Kidney (tissue), 13 donors: ENCODE measurements at regions not wholly inside any gene's neighbourhood (a gene's known extent, or its start where the extent isn't known, plus 50 kb on each side); places are given as distances from the start of the nearest gene placed in this dataset.

Experiments used
- DNase-seq, 5 donors: peaks; one replicate each; pipeline ENCODE4 v3.0.0-alpha.2; 2013 to 2020
- FAIRE-seq: peaks from 2 replicates; lab custom pipeline; 2012; peaks lifted over from hg19 to GRCh38; lab: Jason Lieb, UNC
- H3K27ac ChIP-seq, 2 donors: one replicate each; pipeline ENCODE4 v1.7.0; 2013; ENCODE audit warnings: low read depth in 2 of 2, low read length in 2 of 2, inconsistent platforms in 1 of 2
- H3K27me3 ChIP-seq: one replicate; pipeline ENCODE4 v1.7.1; 2013; ENCODE audit warnings: low read length, inconsistent platforms; ENCODE audit not compliant: control insufficient read depth, insufficient read depth
- H3K36me3 ChIP-seq, 3 donors: one replicate each; pipeline versions ENCODE4 v1.7.0 to v1.7.1; 2013; ENCODE audit warnings: low read length in 3 of 3, control low read depth in 1 of 3, inconsistent platforms in 1 of 3; ENCODE audit not compliant: insufficient read depth in 3 of 3, control insufficient read depth in 2 of 3
- H3K4me1 ChIP-seq, 3 donors: one replicate each; pipeline versions ENCODE4 v1.7.0 to v1.7.1; 2013; ENCODE audit warnings: low read length in 3 of 3, inconsistent platforms in 1 of 3, low read depth in 1 of 3; ENCODE audit not compliant: control insufficient read depth in 2 of 3, insufficient read depth in 2 of 3
- H3K4me3 ChIP-seq, 3 donors: one replicate each; pipeline versions ENCODE4 v1.7.0 to v1.8.1; 2013; ENCODE audit warnings: low read length in 3 of 3, control low read depth in 1 of 3, inconsistent platforms in 1 of 3
- H3K9ac ChIP-seq, 3 donors: one replicate each; pipeline versions ENCODE4 v1.7.0 to v1.7.1; 2013; ENCODE audit warnings: low read length in 3 of 3, control low read depth in 1 of 3, inconsistent platforms in 1 of 3
- H3K9me3 ChIP-seq, 3 donors: one replicate each; pipeline versions ENCODE4 v1.7.0 to v1.7.1; 2013; ENCODE audit warnings: low read length in 3 of 3, control low read depth in 1 of 3, inconsistent platforms in 1 of 3; ENCODE audit not compliant: control insufficient read depth in 2 of 3, insufficient read depth in 1 of 3
- intact Hi-C: fragments of 100-400 bp; cut with DNase I; formaldehyde crosslinking; loops from one replicate; pipeline ENCODE4 v1.11.1; 2022
- TF ChIP-seq, protein P1 (sequence below): IDR thresholded peaks from 3 replicates; pipeline ENCODE4 v1.5.1; 2012; ENCODE audit warnings: mild to moderate bottlenecking, moderate library complexity, borderline replicate concordance; ENCODE audit not compliant: insufficient read depth; ENCODE audit errors: extremely low read depth
- donor health status: control.
- donor health status: control.
- donor health status: control.
- donor health status: control.
- donor health status: control.
- donor health status: DM: yes; HTN: yes; CAD: no.
- donor health status: Normal renal cell carcinoma (clear cell type).

DNA sequence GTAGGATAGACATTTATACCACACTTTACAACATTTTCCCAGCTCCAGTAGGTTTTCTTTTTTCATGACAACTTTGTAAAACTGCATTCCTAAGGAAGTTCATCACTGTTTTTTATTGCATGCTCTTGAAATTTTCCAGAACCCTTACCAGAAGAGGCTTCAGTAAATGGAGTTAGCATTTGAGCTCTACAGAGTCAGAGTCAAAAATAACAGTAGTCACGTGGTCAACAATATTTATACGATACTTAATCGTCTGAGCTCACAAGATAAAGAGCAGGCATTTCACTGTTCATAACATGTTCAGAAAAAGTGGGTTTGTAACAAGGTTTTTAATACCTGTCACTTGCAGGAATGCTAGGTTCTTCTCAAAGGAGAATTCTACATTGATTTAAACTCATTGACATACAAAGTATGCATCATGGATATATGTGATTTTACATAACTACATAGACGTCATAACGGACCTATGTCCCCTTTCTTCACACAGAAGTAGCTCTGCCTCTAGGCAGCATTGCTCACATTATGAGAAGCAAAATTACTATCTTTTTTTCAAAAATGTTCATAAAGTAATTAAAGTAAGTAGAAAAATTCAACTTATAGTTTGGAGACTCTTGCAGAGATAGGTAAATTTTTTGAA, 187.0 kb upstream of the COL3A1 start:
- Histone ChIP-seq H3K9me3 (no peaks in the 10 kb centered on the region), H3K4me1 (no peaks in the 10 kb centered on the region), H3K27me3 (no peaks in the 10 kb centered on the region), H3K27ac (peak overlapping the region in 1 of 2 donors; percentile 54), H3K4me3 (peak overlapping the region in 1 of 3 donors; percentile 3), H3K9ac (no peak overlapping the region), H3K36me3 (no peaks in the 10 kb centered on the region)
- intact Hi-C loops = no loop called here
- no peak for FAIRE-seq
- peak in 2 of 5 donors; percentile 21 to 46 for DNase-seq
- TF ChIP-seq, protein P1, sequence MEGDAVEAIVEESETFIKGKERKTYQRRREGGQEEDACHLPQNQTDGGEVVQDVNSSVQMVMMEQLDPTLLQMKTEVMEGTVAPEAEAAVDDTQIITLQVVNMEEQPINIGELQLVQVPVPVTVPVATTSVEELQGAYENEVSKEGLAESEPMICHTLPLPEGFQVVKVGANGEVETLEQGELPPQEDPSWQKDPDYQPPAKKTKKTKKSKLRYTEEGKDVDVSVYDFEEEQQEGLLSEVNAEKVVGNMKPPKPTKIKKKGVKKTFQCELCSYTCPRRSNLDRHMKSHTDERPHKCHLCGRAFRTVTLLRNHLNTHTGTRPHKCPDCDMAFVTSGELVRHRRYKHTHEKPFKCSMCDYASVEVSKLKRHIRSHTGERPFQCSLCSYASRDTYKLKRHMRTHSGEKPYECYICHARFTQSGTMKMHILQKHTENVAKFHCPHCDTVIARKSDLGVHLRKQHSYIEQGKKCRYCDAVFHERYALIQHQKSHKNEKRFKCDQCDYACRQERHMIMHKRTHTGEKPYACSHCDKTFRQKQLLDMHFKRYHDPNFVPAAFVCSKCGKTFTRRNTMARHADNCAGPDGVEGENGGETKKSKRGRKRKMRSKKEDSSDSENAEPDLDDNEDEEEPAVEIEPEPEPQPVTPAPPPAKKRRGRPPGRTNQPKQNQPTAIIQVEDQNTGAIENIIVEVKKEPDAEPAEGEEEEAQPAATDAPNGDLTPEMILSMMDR = no peak

DNA sequence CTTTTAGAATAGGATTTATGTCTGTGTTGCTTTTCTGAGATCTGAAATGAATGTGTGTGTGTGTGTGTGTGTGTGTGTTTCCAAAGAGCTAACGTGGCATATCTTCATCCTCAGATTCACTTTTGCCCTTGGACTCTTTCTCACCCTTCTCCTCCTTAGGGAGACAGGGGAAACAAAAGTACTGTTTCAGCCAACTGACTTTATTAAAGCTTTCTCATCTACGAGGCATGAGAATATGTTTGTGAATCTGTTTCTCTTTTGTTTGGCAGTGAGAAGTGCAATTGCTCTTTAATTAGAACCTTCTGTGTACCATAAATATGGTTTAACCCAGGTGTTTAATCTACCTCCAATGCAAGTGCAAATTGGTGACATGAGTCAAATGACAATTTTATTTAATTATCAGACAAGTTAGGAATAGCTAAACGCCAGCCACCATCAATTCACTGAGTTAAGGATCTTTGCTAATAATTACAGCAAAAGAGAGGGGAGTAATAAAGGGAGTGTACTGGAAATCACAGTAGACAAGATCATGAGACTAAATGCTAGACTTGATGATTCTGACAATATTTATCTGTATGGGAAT, 186.4 kb upstream of the COL3A1 start:
- H3K27ac ChIP-seq = peak overlapping the region in 1 of 2 donors; percentile 54

DNA sequence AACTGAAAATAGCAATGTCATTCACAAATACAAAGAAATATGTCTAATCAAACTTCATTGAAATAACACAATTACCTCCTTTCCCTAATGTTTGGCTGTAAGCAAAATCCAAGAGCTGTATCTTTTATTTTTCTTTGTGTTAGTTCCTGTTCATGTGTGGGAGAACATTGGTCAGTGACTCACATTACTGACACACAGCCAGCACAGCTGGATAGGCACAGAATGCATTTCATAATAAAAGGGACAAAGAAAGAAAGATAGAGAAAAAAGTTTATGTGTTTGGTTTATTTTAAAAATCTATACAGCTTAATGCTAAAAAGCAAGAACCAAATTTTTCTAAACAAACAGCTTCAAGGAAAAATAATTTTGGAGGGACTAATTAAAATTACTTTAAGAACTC, 185.6 kb upstream of the COL3A1 start:
- intact Hi-C loops = no loop called here
- no peak overlapping the region for H3K9ac ChIP-seq
- H3K4me3 ChIP-seq = no peak overlapping the region

More for the DNA sequence above, 186.4 kb upstream of the COL3A1 start:
- Histone ChIP-seq H3K4me3 (peak overlapping the region in 2 of 3 donors; percentile 6 to 17), H3K4me1 (no peaks in the 10 kb centered on the region), H3K9me3 (no peaks in the 10 kb centered on the region), H3K27me3 (no peaks in the 10 kb centered on the region), H3K9ac (no peak overlapping the region), H3K36me3 (no peaks in the 10 kb centered on the region)
- TF ChIP-seq, protein P1 = no peak
- intact Hi-C loops = no loop called here
- no peak for FAIRE-seq
- peak in 2 of 5 donors; percentile 19 to 57 for DNase-seq

More for the DNA sequence above, 185.6 kb upstream of the COL3A1 start:
- Histone ChIP-seq H3K36me3 (no peaks in the 10 kb centered on the region), H3K27me3 (no peaks in the 10 kb centered on the region), H3K4me1 (no peaks in the 10 kb centered on the region), H3K27ac (no peak overlapping the region), H3K9me3 (no peaks in the 10 kb centered on the region)
- FAIRE-seq = peak; percentile 79
- DNase-seq = peak in 2 of 5 donors; percentile 56 to 85
- TF ChIP-seq, protein P1 = no peak
